NOMO-1 treated with DMSO at 0.1 percent for 48 hours (cell line): ENCODE measurements at regions not wholly inside any gene's neighbourhood (a gene's known extent, or its start where the extent isn't known, plus 50 kb on each side); places are given as distances from the start of the nearest gene placed in this dataset.

Experiments
- DNase-seq: peaks from one replicate; lab custom pipeline; 2025; ENCODE audit not compliant: unreplicated experiment; lab: John Stamatoyannopoulos, UW

GRCh38 chr18:25814841-25815458, 275.5 kb downstream of the SS18 start:
- no peak for DNase-seq

GRCh38 chr18:25813110-25813509, 277.3 kb downstream of the SS18 start:
- DNase-seq = no peak

- DNase-seq = no peak
These were observed 279.7 kb downstream of the SS18 start for GRCh38 chr18:25810736-25811135.

- no peak for DNase-seq
These were observed 284.5 kb downstream of the SS18 start for GRCh38 chr18:25805939-25806338.

GRCh38 chr18:25805323-25805722, 285.1 kb downstream of the SS18 start:
- DNase-seq = no peak

GRCh38 chr18:25799231-25799630, 291.2 kb downstream of the SS18 start:
- no peak for DNase-seq

GRCh38 chr18:25798046-25798445, 292.4 kb downstream of the SS18 start:
- no peak for DNase-seq

GRCh38 chr18:25795213-25795612, 295.2 kb downstream of the SS18 start:
- DNase-seq = no peak

GRCh38 chr18:25787276-25787675, 303.1 kb downstream of the SS18 start:
- DNase-seq = no peak

- no peak for DNase-seq
These were observed 303.7 kb downstream of the SS18 start for GRCh38 chr18:25786758-25787157.

GRCh38 chr18:25780105-25780504, 310.3 kb downstream of the SS18 start:
- no peak for DNase-seq

GRCh38 chr18:25771796-25772195, 318.6 kb downstream of the SS18 start:
- DNase-seq = no peak

DNA sequence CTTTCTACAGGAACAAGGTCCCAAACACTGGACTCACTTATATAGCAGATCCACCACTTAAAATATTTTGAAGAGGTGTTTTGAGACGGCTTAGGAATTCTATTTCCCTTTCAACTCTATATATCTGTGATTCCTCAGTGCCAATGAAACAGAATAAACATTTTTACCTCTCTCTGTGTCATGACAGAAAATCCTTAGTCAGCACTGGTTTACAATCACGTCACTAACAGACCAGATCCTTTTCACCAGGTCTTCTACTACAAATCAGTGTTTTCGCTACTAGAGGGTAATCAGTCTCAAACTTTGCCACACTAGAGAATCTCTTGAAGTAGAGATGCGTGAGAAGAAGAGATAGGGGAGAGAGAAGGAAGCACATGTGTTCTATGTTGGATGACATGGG, 325.6 kb downstream of the SS18 start:
- no peak for DNase-seq

GRCh38 chr18:25759111-25759510, 331.3 kb downstream of the SS18 start:
- DNase-seq = no peak

GRCh38 chr18:25743646-25744151, 346.7 kb downstream of the SS18 start:
- no peak for DNase-seq

DNA sequence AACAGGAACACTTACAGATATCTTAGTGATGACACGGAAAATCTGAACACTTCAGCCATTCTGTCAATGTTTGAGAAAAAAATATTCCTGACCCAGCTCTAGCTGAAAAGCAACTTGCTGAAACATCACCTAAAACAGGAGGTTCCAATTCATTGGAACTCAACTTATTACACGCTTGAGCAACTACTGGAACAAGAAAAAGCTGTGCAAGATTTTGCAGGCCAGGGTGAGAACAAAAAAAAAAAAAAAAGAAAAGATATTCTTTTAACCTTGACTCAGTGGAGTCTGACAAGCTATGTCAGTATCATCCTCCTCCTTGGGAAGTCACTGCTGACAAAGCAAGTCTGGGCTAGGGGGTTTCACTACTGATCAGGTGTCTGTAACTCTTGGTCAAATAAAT, 351.0 kb downstream of the SS18 start:
- DNase-seq = no peak

DNA sequence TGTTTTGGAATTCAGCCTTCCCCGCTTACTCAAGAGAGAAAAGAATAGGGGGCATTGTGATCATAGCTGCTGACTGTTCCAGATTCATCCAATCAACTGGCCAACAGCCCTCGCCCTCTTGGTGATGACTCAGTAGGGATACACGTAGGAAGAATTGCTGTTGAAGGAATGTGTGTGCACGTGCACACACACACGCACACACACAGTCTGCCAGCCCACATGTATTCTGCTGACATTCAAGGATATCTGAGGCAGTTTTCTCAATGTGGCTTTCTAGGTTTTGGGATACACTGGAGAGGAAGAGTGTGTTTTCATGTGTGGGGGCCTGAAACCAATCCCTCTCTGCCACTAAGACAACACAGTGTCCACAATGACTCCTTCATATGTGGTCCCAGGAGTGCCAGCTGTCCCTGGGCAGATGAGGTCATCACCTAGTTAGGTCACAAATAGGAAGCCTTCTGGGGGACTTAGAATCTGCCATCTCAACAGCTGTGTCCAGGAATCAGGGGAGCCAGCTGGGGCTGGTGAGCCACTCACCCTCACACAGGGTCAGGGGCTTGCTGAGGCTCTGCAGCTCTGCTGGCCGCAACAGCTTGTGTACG, 352.6 kb downstream of the SS18 start:
- DNase-seq = no peak

GRCh38 chr18:25736516-25736915, 353.9 kb downstream of the SS18 start:
- no peak for DNase-seq

GRCh38 chr18:25735459-25735858, 355.0 kb downstream of the SS18 start:
- no peak for DNase-seq

- DNase-seq = no peak
These were observed 356.1 kb downstream of the SS18 start for GRCh38 chr18:25734336-25734735.

GRCh38 chr18:25732862-25733261, 357.6 kb downstream of the SS18 start:
- DNase-seq = no peak

DNA sequence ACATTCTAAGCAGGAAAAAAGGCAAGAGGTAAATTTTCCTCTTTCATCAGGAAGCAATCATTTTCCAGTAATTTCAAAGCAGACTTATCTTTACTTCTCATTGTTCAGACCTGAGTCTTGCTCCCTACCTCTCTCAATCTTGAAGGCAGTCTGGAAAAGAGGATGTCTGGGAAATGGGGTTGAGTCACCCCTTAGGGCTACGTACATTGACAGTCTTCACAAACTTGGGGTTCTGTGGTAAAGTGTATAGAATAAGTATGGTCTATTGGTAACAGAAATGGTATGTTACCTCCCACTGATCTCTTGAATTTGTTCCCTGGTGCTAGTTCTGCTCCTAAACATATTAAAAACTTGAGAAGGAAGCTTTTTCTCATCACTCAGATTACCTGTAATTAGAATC, 361.3 kb downstream of the SS18 start:
- no peak for DNase-seq
